GM21825 (cell line): ENCODE measurements at regions not wholly inside any gene's neighbourhood (a gene's known extent, or its start where the extent isn't known, plus 50 kb on each side); places are given as distances from the start of the nearest gene placed in this dataset.
"Not testable (repeated sequence)": the region's sequence is repeated elsewhere in the genome, so short reads cannot be mapped to it uniquely, and the experiment has no call there.

Experiments used
- ATAC-seq: cut with Tn5 transposase; IDR thresholded peaks from one replicate; pipeline ENCODE4 v1.9.1; 2021; ENCODE audit warnings: mild to moderate bottlenecking, moderate library complexity; ENCODE audit not compliant: unreplicated experiment

GRCh38 chr21:17682924-17683323, 70.2 kb upstream of the BTG3 start:
- ATAC-seq, result no peak

- peak; percentile 84 for ATAC-seq
These were observed 66.4 kb upstream of the BTG3 start for GRCh38 chr21:17679002-17679600.

- ATAC-seq, result not testable (repeated sequence)
These were observed 64.2 kb upstream of the BTG3 start for GRCh38 chr21:17676930-17677329.

GRCh38 chr21:17674106-17674505, 61.4 kb upstream of the BTG3 start:
- ATAC-seq, result no peak

- ATAC-seq, result no peak
These were observed 60.7 kb upstream of the BTG3 start for GRCh38 chr21:17673261-17674020.

GRCh38 chr21:17671733-17672132, 59.0 kb upstream of the BTG3 start:
- ATAC-seq, result no peak

- ATAC-seq, result no peak
These were observed 55.9 kb upstream of the BTG3 start for GRCh38 chr21:17668479-17669140.

GRCh38 chr21:17667256-17667655, 54.6 kb upstream of the BTG3 start:
- ATAC-seq, result no peak
